Chondrocyte (in vitro differentiated cells): ENCODE measurements at regions not wholly inside any gene's neighbourhood (a gene's known extent, or its start where the extent isn't known, plus 50 kb on each side); places are given as distances from the start of the nearest gene placed in this dataset.

Source experiments
- DNase-seq: peaks from one replicate; pipeline ENCODE4 v3.0.0; 2021; ENCODE audit warnings: mixed read lengths, low spot score
- H3K27ac Mint-ChIP-seq: one replicate; pipeline ENCODE4 v1.8.0; 2021; ENCODE audit warnings: mild to moderate bottlenecking, moderate library complexity, mixed read lengths; ENCODE audit not compliant: unreplicated experiment
- H3K27me3 Mint-ChIP-seq: 2 replicates; pipeline ENCODE4 v1.8.0; 2021; ENCODE audit warnings: low read depth, mixed read lengths
- H3K36me3 Mint-ChIP-seq: 2 replicates; pipeline ENCODE4 v1.8.0; 2021; ENCODE audit warnings: low read depth, mixed read lengths
- H3K4me1 Mint-ChIP-seq: 2 replicates; pipeline ENCODE4 v1.8.0; 2021; ENCODE audit warnings: low read depth, mild to moderate bottlenecking, mixed read lengths
- H3K4me3 Mint-ChIP-seq: one replicate; pipeline ENCODE4 v1.8.0; 2021; ENCODE audit warnings: mild to moderate bottlenecking, moderate library complexity, mixed read lengths; ENCODE audit not compliant: unreplicated experiment
- H3K9me3 Mint-ChIP-seq: 2 replicates; pipeline ENCODE4 v1.8.0; 2021; ENCODE audit warnings: low read depth, mixed read lengths
- TF ChIP-seq, protein P1 (sequence below): fragments of 200-600 bp; sonication (generic); IDR thresholded peaks from 2 replicates; pipeline ENCODE4 v1.5.0; 2021; ENCODE audit warnings: antibody characterized with exemption, mild to moderate bottlenecking, moderate library complexity

DNA sequence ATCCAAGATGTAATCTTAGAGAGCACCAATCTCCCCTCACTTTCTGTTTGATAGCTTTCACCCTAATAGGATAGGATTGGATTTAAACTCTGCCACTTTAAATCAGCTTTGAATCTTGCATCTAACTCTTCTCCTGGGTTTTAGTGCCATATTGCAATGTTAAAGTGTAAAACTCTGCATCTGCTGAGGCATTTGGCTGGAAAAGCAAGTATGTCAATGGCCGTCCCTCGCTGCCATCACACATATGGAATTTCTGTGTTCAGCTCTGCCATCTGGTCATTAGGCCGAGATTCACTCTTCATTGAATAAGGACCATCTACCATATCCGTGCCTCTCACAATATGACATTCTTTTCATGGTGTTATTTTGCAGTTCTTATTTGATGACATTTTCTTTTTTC is 728.1 kb upstream of the PIK3C3 start:
- Mint-ChIP-seq H3K9me3 (no peaks in the 10 kb centered on the region), H3K36me3 (no peaks in the 10 kb centered on the region)

DNA sequence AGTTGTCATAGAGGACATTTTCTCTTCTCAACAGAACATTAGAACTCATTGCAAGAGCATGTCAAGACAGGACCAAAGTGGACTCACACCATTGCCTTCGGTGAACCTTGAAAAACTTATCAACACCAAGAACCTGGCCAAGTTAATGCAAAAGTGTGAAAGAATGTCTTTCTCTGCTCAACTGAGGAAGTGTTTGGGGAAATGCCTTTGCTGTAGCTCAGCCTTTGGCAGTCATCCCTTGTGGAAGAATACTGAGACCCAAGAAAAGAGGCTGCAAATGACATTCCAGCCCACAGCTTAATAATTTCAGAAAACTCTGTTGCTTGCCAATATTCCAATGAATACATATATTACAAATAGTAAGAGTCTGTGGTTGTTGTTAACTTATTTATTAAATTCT is 728.8 kb upstream of the PIK3C3 start:
- H3K4me1 Mint-ChIP-seq = peaks cover 5% of the 10 kb centered on the region
- H3K27ac Mint-ChIP-seq = no peak overlapping the region
- no peaks in the 10 kb centered on the region for H3K36me3 Mint-ChIP-seq
- TF ChIP-seq, protein P1, sequence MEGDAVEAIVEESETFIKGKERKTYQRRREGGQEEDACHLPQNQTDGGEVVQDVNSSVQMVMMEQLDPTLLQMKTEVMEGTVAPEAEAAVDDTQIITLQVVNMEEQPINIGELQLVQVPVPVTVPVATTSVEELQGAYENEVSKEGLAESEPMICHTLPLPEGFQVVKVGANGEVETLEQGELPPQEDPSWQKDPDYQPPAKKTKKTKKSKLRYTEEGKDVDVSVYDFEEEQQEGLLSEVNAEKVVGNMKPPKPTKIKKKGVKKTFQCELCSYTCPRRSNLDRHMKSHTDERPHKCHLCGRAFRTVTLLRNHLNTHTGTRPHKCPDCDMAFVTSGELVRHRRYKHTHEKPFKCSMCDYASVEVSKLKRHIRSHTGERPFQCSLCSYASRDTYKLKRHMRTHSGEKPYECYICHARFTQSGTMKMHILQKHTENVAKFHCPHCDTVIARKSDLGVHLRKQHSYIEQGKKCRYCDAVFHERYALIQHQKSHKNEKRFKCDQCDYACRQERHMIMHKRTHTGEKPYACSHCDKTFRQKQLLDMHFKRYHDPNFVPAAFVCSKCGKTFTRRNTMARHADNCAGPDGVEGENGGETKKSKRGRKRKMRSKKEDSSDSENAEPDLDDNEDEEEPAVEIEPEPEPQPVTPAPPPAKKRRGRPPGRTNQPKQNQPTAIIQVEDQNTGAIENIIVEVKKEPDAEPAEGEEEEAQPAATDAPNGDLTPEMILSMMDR = no peak
- peaks cover 2% of the 10 kb centered on the region for H3K27me3 Mint-ChIP-seq
- DNase-seq = no peak
- no peak overlapping the region for H3K4me3 Mint-ChIP-seq
- H3K9me3 Mint-ChIP-seq = no peaks in the 10 kb centered on the region

More for the DNA sequence above, 728.1 kb upstream of the PIK3C3 start:
- H3K27me3 Mint-ChIP-seq = peaks cover 2% of the 10 kb centered on the region
- DNase-seq = no peak
- H3K4me3 Mint-ChIP-seq = no peak overlapping the region
- no peak overlapping the region for H3K27ac Mint-ChIP-seq
- TF ChIP-seq, protein P1 = no peak
- H3K4me1 Mint-ChIP-seq = peaks cover 5% of the 10 kb centered on the region

DNA sequence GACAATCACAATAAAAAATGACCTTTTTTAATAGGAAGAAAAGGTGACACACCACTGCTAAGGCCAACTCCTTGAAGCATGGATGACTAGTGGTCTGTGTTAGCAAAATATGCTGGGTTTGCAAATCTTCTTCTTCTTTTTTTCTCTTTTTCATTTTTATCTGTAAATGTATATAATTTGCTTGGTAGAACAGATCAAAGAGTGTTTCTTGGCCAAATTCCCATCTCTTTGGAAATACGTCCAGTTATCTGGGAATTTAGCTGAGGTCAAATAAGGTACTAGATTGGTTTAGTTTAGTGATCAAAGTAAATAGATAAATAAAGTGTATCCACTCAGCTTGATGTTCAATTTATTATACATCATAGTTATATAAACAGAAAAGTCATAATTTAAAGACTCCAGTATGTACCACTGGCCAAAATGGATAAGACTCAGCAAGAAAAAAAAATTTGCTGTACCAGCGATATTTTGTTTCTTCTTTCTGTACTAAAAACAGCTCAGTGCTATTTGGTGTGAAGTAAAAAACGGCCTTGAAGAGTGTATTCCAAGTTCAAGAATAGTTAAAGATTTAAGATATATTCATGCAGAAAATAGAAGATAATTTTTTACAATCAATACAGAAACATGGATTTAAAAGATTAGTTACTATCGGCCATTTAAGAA is 738.6 kb upstream of the PIK3C3 start:
- DNase-seq = no peak
- Mint-ChIP-seq H3K36me3 (no peaks in the 10 kb centered on the region), H3K27ac (no peak overlapping the region), H3K4me1 (no peaks in the 10 kb centered on the region), H3K9me3 (no peaks in the 10 kb centered on the region), H3K27me3 (peaks cover 4% of the 10 kb centered on the region), H3K4me3 (no peak overlapping the region)
- TF ChIP-seq, protein P1 = no peak

DNA sequence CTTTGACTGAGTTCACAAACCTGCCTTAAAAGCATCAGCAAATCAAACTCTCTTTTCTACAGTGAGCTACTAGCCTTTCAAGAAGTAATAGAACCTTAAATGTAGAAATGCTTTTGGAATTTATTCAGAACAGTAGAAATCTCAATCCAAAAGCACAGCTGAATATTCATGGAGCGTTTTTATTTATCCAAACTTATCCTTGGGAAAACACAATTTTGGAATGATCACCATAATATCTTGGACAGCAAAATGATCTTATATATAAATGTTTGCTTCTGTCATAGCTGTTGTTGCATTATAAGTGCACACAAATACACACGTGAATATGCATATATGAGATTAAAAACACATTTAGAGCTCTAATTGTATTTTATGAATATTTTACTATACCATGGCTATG is 747.3 kb upstream of the PIK3C3 start:
- no peaks in the 10 kb centered on the region for H3K27me3 Mint-ChIP-seq

DNA sequence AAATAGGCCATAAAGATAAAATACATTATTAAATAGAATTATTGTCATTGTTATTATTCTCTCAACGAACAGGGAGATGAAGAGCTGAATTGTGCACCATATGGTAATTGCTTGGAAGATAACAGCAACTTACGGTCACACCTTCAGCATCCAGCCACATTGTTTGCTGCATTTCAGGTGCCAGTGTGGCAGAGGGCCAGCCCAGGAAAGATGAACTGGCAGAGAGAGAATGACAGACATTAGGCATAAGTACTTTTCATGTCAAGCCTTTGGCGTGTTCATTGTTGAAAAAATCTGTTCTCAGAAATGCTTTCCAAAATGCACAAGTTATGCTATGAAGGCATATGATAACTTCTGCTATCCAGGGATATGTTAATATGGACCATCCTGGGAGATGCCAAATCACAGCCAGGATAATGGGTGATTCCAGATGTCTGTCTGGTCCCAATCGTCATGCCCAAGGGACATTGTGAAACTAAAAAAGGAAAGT is 748.6 kb upstream of the PIK3C3 start:
- Mint-ChIP-seq H3K27ac (no peak overlapping the region), H3K4me1 (no peaks in the 10 kb centered on the region), H3K4me3 (no peak overlapping the region), H3K36me3 (no peaks in the 10 kb centered on the region), H3K27me3 (no peaks in the 10 kb centered on the region), H3K9me3 (no peaks in the 10 kb centered on the region)
- DNase-seq = no peak
- TF ChIP-seq, protein P1 = no peak

More for the DNA sequence above, 747.3 kb upstream of the PIK3C3 start:
- Mint-ChIP-seq H3K4me1 (no peaks in the 10 kb centered on the region), H3K27ac (no peak overlapping the region), H3K9me3 (no peaks in the 10 kb centered on the region), H3K4me3 (no peak overlapping the region), H3K36me3 (no peaks in the 10 kb centered on the region)
- TF ChIP-seq, protein P1 = no peak
- DNase-seq = no peak
